NCI-H446 treated with DMSO at 0.1 percent for 48 hours (cell line): ENCODE measurements at regions not wholly inside any gene's neighbourhood (a gene's known extent, or its start where the extent isn't known, plus 50 kb on each side); places are given as distances from the start of the nearest gene placed in this dataset.
"Not testable (repeated sequence)": the region's sequence is repeated elsewhere in the genome, so short reads cannot be mapped to it uniquely, and the experiment has no call there.

Experiments used
- DNase-seq: peaks from one replicate; lab custom pipeline; 2025; lab: John Stamatoyannopoulos, UW

DNA sequence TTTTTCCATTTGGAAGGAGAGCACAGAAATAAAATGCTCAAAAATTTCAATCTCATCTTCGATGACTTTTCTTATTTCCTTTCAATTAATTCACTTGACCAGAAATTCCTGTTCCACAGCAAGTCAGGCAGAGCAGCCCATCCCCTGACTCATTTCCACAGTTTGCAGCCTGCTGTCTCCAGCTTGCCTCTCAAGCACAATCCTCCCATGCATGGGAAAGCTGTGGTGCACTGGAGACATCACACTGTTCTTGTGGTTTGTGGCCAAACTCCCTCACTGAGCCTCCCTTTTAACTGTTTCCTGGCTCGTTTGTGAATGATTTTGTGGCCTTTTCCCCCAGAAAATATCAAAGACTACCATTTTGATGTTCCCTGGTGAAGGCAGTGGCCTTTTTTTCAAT lies 114.0 kb upstream of the ENPEP start:
- DNase-seq = no peak

DNA sequence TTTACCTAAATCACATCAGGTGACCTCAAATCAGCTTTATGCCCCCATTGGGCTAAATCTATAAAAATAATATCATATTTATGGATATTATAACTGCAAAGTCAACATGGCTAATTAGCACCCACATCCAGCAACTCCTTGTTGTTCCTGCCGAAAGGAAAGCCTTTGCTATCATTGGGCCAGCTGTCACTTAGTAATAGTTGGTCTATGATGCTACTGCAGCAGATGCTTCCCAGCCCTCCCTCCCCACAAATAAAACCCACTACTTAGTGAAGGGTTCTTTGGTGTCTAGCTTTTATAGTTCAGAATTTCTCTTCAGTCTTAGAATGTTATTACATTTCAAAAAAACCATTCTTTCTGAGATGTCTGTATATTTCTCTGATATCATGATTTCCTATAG lies 116.9 kb upstream of the ENPEP start:
- no peak for DNase-seq

DNA sequence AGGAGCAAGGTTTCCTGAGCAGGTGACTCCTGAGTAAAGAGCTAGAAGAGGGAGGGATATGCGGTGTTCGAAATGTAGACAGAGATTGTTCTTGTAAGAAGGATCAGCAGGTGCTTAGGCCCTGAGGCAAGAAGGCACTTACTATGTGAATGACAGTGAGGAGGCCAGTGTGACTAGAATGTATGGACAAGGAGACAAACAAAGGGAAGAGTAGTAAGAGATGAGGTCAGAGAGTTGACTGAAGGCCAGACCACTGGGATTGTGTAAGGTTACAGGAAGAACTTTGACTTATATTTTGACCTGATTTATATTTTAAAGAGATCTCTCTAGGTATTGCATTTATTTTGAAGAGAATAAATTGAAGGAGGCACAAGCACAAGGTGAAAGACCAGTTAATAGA lies 118.4 kb upstream of the ENPEP start:
- no peak for DNase-seq

DNA sequence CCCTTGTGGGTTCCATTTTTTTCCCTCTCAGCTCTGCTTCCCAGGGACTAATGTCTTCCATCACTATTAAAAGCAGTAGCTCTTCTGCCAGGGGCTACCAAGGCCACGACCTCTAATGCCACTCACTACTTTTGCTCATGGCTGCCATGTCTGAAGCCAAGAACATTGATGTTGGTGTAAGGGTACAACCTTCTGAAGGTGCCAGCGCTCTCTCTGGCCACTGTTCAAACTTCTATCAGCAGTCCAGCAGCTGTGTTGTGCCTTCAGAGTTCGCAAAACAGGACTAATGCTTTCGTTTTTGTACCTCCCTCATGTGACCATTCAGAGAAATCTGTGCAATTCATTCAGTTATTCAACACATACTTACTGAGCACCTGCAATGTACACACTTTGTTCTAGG lies 121.5 kb upstream of the ENPEP start:
- no peak for DNase-seq

DNA sequence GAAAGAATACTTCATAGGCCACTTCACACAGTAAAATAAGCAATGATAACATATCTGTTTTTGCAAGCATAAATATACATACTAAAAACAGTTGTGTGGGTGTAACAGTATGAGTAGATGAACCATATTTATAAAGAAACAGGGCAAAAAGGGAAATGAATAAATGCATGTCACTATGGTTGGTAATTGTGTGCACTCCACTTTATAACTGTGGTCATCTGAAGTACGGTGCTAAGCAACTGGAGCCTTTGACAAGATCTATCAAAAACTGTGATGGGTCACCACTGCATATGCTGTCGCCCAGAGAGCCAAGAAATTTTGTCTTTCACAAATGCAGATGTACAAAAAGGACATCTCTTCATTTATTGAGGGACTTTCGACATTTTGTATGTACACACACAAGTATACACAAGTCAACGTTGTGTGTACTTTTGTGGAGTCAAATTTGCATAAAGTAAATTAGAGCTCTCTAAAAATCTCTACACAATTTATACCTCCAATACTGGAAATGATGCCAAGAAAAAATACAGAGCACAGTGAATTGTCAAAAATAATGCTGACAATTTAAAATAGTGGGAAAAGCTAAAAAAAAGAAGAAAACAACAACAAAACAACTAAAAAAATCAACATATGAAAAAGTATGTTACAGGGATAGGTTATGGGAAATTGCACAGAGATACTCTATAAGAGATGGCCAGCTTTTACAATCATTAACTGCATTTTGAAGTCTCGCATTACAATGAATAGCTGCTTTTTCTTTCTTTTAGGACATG lies 123.1 kb upstream of the ENPEP start:
- no peak for DNase-seq

DNA sequence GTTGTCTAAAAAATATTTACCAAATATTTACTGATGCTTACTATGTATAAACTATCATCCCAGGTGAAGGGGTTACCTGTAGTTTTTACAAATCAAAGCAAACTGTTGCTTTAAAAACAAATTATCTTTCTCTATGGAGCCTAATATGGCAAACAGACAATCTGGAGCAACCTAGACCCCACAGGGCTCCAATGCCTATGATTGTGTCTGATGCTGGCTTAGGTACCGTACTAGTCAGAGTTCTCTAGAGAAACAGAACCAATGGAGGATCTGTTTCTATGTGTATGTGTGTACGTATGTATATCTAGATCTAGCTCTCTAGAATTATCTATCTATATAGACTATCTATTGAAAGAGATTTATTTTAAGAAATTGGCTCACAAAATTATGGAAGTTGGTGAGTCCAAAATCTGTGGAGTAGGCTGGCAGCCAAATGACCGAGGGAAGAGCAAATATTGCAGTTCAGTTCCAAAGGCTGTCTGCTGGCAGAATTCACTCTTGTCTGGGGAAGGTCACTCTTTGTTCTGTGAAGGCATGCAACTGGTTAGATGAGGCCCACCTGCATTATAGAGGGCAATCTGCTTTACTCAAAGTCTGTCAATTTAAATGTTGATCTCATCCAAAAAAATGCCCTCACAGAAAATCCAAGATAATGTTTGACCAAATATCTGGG lies 127.1 kb upstream of the ENPEP start:
- DNase-seq = no peak

DNA sequence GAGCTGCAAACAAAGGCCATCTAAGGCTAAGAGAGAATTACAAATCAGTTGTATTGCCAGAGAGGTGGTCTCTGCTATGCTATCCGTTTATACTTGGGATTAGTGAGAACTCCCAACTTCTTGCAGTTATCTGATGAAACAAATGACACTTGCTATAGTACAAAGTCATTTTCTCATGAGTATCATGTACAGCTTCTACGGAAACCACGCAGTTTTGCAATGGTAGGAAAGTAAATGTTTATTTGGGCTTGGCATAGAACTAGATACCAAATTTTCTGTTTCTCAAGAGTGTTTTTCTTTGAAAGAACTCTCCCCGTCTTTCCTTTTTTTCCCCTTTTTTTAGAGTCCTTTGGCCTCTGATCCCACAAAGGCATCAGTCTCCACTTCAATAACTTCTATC lies 128.2 kb upstream of the ENPEP start:
- no peak for DNase-seq

DNA sequence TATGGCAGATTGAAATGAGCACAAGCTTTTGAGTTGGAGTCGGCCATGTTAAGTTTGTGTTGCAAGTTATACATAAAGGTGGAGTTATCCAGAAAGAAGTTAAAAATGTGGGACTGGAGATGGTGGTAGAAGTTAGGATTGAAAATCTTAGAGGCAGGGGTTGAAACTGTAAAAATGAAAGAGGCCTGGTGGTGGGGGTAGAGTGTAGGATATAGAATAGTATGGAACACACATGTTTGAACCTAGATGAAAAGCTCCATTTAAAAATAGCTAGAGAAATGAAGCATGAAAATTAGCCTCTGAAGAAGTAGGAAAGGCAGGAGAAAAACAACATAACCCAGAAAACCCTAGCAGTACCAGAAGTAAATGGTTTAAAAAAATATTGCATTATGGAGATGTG lies 131.8 kb upstream of the ENPEP start:
- no peak for DNase-seq

DNA sequence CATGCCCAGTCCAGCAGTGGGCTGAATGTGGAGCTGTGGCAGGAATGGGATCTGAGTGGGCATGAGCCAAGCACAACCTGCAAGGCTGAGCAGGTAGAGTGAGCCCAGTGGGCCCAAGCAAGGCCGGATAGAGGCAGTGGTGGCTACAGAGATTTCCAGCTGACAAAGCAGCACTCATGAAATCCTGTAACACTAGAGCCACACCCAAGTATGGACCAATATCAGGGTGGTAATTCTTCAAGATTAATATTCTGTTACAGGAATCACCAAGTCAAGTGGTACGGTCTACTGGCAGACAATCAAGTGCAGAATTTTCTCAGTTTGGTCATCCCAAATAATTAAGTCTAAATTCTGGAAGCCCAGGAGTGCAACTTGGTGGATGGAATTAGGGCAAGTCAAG lies 132.4 kb upstream of the ENPEP start:
- DNase-seq = no peak

DNA sequence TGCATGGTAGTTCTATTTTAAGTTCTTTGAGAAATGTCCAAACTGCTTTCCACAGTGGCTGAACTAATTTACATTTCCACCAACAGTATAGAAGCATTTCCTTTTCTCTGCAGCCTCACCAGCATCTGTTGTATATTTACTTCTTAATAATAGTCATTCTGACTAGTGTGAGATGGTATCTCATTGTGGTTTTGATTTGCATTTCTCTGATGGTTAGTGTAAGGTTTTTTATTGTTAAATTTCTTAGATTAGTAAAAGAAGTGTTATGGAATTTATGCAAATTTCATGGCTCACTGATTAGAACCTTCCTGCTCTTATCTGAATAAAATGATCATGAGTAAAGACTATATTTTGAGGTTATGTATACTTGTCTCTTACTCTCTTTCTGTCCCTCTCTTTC lies 134.8 kb upstream of the ENPEP start:
- DNase-seq = not testable (repeated sequence)

DNA sequence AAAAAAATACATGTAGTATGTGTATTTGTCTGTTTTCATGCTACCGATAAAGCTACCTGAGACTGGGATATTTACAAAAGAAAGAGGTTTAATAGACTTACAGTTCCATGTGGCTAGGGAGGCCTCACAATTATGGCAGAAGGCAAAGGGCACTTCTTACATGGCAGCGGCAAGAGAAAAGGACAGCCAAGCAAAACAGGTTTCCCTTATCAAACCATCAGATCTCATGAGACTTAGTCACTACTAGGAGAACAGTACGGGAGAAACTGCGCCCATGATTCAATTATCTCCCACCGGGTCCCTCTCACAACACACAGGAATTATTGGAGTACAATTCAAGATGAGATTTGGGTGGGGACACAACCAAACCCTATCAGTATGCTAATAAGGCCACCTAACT lies 137.0 kb upstream of the ELOVL6 start:
- DNase-seq = no peak

DNA sequence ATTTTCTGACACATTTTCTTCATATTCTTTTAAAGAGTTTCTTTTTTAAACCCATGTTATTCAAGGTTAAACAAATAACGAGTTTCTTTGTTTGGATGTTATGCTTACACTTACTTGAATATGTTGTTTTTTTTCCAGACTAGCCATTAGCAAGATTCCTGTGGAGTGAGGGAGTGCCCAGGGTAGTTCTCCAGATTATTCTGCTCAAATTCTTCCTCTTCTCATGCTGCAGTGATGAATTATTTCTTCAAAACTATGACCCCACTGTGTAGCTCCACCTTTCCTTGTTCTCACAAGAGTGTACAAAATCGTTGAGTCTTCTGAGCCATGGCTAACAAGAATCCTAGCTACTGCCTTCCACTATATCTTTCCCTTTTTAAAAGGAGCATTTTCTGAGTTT lies 134.1 kb upstream of the ELOVL6 start:
- no peak for DNase-seq

DNA sequence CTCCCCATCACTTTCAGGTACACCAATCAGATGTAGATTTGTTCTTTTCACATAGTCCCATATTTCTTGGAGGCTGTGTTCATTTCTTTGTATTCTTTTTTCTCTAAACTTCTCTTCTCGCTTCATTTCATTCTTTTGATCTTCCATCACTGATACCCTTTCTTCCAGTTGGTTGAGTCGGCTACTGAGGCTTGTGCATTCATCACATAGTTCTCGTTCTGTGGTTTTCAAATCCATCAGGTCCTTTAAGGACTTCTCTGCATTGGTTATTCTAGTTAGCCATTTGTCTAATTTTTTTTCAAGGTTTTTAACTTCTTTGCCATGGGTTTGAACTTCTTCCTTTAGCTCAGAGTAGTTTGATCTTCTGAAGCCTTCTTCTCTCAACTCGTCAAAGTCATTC lies 128.0 kb upstream of the ELOVL6 start:
- DNase-seq = not testable (repeated sequence)

DNA sequence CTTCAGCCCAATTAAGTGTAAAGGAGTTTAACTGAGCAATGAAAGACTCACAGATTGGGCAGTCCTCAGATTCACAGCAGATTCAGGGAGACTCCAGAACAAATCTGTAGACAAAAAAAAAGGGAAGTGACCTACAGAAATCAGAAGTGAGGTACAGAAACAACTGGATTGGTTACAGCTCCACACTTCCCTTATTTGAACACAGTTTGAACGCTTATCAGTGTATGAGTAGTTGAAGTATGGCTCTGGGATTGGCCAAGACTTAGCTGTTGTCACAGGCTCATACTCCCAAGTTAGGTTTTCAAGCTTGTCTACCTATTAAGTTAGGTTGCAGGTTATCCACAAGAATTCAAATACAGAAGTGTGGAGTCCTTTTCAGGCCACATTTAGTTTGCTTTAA lies 112.4 kb upstream of the ELOVL6 start:
- no peak for DNase-seq

DNA sequence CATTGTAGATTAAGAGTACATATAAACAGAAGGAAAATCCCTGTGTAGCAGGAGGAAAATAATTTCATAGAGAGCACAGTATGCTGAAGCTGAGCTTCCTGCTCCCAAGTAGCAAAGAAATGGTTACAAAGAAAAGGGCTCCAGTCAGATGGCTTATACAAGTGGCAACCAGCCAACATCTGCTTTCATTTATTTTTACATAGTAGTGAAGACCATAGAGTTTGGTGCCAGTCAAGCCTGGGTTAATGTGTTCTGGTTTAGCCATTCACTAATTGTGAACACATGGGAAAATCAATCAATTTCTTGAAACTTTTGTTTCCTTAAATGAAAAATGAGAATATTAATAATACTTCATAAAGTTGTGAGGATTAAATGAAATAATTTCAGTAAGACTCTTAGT lies 111.3 kb upstream of the ELOVL6 start:
- DNase-seq = no peak

DNA sequence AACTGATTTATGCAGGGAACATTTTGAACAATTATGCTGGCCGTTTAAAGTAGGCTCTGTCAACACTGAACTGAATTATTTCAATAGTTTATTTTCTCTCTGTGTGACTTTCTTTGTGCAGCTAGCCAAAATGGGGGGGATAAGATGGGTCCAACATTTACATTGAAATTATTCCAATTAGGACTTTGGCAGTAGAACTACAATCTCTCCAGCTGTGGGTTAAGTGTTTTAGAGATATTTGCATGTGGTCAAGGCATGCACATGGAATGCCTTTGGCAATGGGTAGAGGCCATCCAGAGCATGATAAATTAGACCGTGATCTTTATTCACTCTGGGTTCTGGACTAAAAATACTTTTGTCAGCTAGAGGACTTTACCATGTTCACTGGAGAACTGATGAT lies 107.9 kb upstream of the ELOVL6 start:
- DNase-seq = no peak

DNA sequence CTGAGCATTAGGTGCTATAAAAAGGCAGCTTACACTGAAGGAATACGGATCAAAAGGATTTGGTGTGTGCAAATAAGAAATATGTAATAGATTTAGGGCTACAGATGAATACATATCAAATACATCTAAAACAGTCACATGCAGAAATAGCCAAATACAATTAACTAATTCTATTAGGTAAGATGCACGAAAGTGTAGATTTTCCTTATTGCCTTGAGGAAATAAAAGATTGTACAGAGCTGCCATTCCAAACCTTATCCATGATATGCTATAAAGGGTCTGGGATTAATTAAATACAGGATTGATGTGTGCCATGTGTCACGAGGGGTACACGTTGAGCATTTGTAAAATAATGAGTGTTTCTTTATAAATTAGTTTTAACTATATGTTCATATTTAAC lies 107.0 kb upstream of the ELOVL6 start:
- no peak for DNase-seq

DNA sequence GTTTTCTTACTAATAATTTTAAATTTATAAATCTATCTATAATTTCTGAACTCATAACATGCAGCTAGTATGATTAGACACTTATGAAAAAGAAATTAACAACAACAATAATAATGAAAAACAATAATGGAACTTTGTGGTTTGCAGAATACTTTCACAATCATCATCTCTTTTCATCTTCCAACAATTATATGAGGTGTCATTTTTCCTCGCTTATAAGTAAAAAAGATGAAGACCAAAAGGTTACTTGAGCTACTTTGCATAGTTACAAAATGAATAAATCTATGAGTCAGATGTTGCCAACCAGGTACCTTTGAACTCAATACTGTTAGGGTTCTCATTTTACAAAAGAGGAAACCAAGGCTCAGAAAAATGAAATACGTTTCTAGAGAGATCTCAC lies 98.5 kb upstream of the ELOVL6 start:
- DNase-seq = no peak

DNA sequence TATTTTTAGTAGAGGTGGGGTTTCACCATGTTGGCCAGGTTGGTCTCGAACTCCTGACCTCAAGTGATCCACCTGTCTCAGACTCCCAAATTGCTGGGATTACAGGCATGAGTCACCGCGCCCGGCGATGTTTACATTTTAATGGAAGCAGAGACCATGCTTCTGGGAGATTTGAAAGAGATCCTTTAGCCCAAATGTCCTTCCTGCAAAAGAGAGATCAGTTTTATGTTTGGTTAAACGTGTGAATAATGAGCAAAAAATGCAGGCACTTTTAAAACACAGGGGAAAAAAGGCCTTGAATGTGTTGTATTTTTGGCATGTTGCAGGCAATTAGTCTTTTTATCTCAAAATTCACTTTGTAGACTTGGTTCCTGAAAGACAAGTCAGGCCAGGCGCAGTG lies 95.8 kb upstream of the ELOVL6 start:
- no peak for DNase-seq

DNA sequence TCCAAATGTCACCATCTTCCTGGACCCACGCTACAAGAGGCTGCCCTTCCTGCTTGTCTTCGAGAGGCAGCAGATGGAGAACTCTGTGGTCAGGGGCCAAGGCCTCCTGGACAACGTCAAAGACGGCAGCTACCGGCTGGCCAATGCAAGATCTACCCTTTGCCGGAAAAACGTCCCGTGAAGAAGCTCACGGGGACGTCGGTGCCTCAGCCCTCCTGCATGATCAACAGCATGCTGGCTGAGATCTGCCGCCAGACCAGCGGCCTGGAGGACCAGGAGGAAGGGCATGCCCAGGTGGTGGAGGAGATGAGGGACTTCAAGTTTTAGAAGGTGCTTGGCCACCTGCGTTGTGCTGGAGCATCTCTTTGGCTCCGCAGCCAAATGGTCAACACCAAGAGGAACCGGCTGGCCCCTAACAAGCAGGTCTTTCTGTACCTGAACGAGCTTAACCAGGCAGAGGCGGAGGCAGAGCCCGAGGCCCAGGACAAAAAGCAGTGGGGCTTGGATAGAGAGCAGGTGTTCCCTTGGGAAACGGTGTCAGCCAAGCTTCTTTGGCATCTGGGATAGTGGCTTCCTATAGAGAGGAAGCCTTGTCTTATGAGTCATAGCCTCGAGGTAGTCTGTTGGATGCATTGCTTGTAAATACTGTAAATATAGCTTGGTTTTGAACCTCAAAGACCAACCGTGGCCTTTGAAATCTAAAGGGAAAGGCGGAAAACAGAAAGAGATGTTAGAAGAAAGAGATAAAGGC lies 94.8 kb upstream of the ELOVL6 start:
- DNase-seq = no peak

DNA sequence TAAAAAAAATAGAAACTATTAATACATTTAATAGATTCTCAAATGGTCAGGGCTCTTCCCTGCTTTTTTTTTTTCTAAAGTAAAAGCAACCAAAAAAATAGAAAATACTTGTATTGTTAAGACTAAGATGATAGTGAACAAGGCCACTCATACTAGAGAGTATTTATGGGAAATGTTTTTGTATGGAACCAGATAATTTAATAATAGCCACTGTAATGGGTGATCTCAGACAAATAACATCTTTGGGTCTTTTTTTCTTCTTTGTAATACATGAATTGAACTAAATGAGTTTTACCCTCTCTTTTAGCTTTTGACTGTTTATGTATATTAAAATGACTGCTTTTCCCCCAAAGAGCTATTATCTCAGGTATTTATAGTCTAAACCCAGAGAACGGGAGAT lies 92.1 kb upstream of the ELOVL6 start:
- DNase-seq = no peak

DNA sequence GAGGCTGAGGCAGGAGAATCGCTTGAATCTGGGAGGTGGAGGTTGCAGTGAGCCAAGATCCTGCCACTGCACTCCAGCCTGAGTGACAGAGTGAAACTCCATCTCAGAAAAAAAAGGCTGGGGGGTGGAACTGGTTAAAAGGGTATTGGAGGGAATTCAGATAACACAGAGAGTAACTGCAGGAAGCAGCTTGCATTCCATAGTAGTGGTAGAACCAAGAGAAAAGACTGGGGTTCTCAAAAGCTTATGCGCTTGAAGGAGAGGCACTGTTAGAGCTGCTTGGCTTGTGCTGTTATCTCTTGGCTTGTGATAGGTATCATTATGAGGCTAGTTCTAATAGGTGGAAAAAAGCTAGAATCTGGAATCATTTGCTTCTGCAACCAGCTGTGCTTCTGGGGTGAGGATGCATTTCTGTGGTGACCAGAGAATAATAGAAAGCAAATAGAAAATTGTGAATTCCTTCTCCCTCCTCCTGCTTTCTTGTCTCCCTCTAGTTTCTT lies 91.2 kb upstream of the ELOVL6 start:
- DNase-seq = no peak

DNA sequence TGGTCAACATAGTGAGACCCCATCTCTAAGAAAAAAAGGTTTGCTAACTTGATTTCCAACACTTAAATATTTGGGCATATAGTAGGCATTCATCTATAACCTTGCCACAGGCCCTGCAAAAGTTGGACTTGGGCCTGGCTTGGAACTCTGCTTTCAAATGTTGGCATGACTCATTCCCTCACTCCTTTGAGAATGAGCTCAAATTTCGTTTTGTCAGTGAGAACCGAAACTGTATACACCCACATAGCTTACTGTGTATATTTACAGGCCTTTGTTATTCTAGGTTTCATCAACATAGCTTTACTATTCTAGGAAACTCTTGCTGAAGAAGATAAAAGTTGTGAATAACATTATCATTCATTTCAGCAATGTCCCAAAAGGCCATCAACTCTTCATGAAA lies 88.7 kb upstream of the ELOVL6 start:
- DNase-seq = no peak
